ENCODE measurements at regions not wholly inside any gene's neighbourhood (a gene's known extent, or its start where the extent isn't known, plus 50 kb on each side); places are given as distances from the start of the nearest gene placed in this dataset.

DNA sequence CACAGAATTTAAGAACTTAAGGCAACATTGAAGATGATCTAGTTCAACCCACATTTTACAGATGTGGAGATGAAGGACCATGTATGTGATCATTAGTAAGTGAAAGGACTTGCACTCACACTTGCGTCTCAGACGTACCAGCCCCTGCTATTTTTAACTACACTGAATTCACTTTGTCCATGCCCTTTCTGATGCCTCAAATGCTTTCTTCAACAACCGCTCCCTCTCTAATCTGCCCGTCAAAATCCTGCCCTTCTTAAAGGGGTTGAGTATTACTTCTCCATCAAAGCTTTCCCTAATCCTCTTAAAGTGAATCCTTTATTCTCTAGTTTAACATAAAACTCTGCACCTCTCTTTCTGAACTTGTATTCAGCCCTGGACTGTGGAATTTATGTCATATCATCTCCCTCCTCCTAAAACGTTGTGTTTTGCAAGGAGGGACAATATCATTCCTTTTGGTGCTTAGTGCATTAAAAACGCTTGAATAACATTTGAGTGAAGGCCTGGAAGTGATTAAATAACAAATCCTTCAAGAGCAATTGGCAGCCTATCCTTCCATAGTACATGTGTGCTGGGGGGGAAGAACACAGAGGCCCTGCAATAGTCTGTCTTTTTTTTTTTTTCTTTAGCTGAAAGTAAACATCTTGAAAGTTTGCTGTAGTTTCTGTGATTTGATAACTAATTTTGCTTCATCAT is 493.3 kb downstream of the LMO7 start:
- H3K4me3 ChIP-seq (ENCODE audit: low read depth, low read length) = no peak overlapping the region
- no peak for DNase-seq (ENCODE audit: low read depth)
- TF ChIP-seq CTCF (IDR thresholded peaks at IDR 0.05; ENCODE audit: low read depth, low read length, missing control alignments) = no peak

DNA sequence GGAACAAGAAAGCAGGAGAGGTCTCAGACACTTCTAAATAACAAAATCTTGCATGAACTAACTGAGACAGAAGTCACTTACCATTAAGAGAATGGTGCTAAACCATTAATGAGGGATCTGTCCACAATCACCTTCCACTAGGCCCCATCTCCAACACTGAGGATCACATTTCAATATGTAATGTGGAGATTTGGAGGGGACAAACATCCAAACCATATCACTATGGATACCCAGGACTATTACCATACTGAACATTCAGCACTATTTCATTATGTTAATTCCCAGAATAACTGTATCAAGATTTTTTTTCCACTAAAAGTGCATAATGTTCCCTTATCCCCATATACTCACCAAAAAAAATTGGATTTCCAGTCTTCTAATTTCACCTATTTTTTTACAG is 491.8 kb downstream of the LMO7 start:
- H3K4me3 ChIP-seq (ENCODE audit: low read depth, low read length) = no peak overlapping the region
- DNase-seq (ENCODE audit: low read depth) = no peak
- TF ChIP-seq CTCF (IDR thresholded peaks at IDR 0.05; ENCODE audit: low read depth, low read length, missing control alignments) = no peak

GRCh38 chr13:76123548-76123947 is 487.4 kb downstream of the LMO7 start:
- H3K4me3 ChIP-seq (ENCODE audit: low read depth, low read length) = no peak overlapping the region
- TF ChIP-seq CTCF (IDR thresholded peaks at IDR 0.05; ENCODE audit: low read depth, low read length, missing control alignments) = no peak
- DNase-seq (ENCODE audit: low read depth) = no peak

- H3K4me3 ChIP-seq (ENCODE audit: low read depth, low read length) = no peak overlapping the region
- no peak for TF ChIP-seq CTCF (IDR thresholded peaks at IDR 0.05; ENCODE audit: low read depth, low read length, missing control alignments)
- DNase-seq (ENCODE audit: low read depth) = no peak
These were observed 480.7 kb downstream of the LMO7 start for GRCh38 chr13:76116751-76117360.

DNA sequence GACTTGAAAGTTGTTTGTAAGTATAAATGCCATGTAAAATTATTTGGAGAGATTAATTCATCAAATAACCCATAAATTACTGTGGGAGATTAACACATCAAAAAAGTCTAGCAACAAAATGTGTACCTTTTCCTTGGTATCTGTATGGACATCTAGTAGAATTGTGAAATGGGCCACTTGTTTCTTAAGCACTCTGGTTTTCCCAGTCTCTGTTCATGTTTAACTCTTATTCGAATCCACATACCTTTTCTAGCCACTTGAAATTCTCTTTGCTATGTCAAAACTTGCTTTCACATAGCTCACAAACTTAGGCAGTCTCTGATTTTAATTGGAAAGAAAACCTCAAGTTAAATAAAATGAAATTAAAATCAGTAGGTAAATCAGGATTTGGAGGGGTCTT is 470.6 kb downstream of the LMO7 start:
- H3K4me3 ChIP-seq (ENCODE audit: low read depth, low read length) = no peak overlapping the region
- no peak for TF ChIP-seq CTCF (IDR thresholded peaks at IDR 0.05; ENCODE audit: low read depth, low read length, missing control alignments)
- DNase-seq (ENCODE audit: low read depth) = no peak

DNA sequence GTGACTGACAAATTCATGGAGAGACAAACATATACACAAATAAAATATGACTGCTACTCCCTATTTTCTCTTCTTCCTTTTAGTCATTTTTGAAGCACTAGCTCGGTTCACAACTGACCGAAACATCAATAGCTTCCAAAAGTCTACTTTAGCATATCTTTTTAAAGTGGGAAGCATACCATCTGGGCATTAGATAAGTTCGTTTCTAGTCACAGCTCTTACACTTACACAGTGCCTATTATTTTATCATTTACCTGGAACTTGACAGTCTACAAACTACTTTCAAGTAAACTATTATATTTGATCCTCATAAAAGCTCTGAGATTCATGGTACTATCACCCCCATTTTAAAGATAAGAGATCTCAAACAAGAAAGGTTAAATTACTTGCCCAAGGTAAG is 458.5 kb downstream of the LMO7 start:
- DNase-seq (ENCODE audit: low read depth) = no peak
- no peak for TF ChIP-seq CTCF (IDR thresholded peaks at IDR 0.05; ENCODE audit: low read depth, low read length, missing control alignments)
- H3K4me3 ChIP-seq (ENCODE audit: low read depth, low read length) = no peak overlapping the region

DNA sequence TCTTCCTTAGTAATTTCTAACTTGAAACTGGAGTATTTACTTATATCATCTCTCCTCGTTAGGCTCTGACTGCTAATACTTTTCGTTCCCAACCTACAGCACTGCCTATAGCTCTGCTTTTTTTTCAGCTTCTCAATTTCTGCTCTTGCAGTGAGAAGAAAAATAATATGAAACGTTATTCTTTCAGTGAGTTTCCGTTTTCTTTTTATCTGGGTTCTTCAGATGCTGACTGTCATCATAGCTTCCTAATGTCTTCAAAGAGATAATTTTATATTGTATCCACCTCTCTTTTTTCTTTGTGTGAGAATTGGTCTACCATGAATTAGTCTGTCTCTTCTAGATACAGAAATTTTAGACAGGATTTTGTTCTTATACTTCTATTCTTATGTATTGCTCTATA is 454.9 kb downstream of the LMO7 start:
- TF ChIP-seq CTCF (IDR thresholded peaks at IDR 0.05; ENCODE audit: low read depth, low read length, missing control alignments) = no peak
- no peak for DNase-seq (ENCODE audit: low read depth)
- no peak overlapping the region for H3K4me3 ChIP-seq (ENCODE audit: low read depth, low read length)
